Erythroblast (primary cell): ENCODE measurements at regions not wholly inside any gene's neighbourhood (a gene's known extent, or its start where the extent isn't known, plus 50 kb on each side); places are given as distances from the start of the nearest gene placed in this dataset.

ENCODE experiments used
- DNase-seq, 2 experiments: peaks; one replicate each; lab custom pipeline; 2025; lab: John Stamatoyannopoulos, UW
- GATA1 ChIP-seq: IDR thresholded peaks from 2 replicates; pipeline ENCODE4 v1.6.1; 2011; ENCODE audit warnings: low read depth, mild to moderate bottlenecking, control low read depth, low read length, moderate library complexity
- POLR2A ChIP-seq: IDR thresholded peaks from 2 replicates; pipeline ENCODE4 v1.6.1; 2011; ENCODE audit warnings: mild to moderate bottlenecking, low read length

- no peak for TF ChIP-seq GATA1
- TF ChIP-seq POLR2A: no peak
- DNase-seq: no peak
Measured at GRCh38 chr3:154992655-154993054, 87.5 kb upstream of the MME start.

DNA sequence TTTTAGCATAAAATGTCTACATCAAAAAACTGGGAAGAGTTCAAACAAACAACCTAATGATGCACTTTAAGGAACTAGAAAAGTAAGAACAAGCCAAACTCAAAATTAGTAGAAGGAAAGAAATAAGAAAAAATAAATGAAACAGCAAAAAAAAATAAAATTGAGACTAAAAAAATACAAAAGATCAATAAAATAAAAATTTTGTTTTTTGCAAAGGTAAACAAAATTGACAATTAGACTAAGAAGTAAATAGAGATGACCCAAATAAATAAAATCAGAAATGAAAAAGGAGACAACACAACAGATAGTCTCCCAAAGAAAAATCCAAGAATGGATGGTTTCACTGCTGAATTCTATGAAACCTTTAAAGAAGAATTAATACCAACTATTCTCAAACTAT lies 89.6 kb upstream of the MME start:
- TF ChIP-seq GATA1: no peak
- no peak for TF ChIP-seq POLR2A

GRCh38 chr3:154987846-154988245 lies 92.3 kb upstream of the MME start:
- TF ChIP-seq GATA1: no peak
- no peak for TF ChIP-seq POLR2A
- DNase-seq: no peak

More for the DNA sequence above, 89.6 kb upstream of the MME start:
- no peak for DNase-seq

DNA sequence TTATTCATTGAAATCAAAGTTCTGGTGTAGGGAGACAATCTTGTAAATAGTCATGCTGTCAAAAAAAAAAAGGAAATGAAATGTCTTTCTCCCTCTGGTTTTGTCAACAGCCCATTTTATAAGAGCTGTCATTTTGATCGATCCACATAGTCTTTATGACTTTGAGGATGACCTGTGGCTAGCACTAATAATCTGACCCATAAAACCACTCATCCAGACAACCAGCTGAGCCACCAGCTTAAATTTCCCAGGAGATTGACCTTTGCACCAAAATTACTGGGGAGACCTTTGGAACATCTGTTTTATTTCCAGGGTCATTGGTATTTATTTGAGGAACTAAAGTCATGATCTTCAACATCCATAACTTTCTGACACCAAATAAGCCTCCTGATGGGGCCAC lies 98.5 kb upstream of the MME start:
- TF ChIP-seq POLR2A (no peak), GATA1 (no peak)
- no peak for DNase-seq

DNA sequence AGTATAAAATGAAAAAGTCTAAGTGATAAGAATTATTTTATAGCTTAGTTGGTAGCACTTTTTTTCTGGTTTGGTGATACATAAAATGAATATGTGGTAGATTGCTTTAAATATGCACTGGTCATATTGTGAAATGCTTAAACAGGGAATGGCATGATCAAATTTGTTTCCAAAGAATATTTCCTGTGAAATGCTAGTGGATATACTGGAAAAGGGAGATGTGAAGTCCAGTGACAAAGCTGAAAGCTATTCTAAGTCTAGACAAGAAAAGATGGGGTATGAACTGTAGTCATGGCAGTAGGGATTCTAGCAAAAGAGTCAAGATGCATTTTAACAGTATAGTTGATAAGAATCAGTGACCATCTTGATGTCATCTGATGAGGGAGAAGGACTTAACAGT lies 98.9 kb upstream of the MME start:
- TF ChIP-seq GATA1 (no peak), POLR2A (no peak)
- no peak for DNase-seq

DNA sequence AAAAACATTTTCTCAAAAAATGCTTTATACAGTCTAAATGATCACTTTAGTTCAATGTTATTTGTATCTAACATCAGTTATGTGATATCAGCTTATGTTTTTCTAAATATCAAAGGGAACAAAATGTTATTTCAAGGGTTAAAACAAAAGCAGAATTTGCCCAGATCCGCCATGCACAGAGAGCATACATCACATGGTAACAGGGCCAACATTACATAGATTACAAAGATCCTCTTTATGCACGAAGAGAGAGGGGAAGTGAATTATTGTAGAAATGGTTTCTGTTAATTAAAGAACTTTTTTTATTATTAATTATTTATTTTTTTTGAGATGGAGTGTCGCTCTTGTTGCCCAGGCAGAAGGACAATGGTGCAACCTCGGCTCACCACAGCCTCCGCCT lies 100.8 kb upstream of the MME start:
- TF ChIP-seq GATA1 (no peak), POLR2A (no peak)
- DNase-seq: no peak

GRCh38 chr3:154977666-154978065 lies 102.5 kb upstream of the MME start:
- DNase-seq: no peak
- TF ChIP-seq POLR2A (no peak), GATA1 (no peak)

- DNase-seq: no peak
- TF ChIP-seq GATA1 (no peak), POLR2A (no peak)
Measured at GRCh38 chr3:154976072-154976983, 103.8 kb upstream of the MME start.

- no peak for DNase-seq
- no peak for TF ChIP-seq GATA1
- no peak for TF ChIP-seq POLR2A
Measured at GRCh38 chr3:154973851-154974250, 106.3 kb upstream of the MME start.

GRCh38 chr3:154972951-154973350 lies 107.2 kb upstream of the MME start:
- DNase-seq: no peak
- no peak for TF ChIP-seq GATA1
- no peak for TF ChIP-seq POLR2A

- no peak for DNase-seq
- TF ChIP-seq GATA1 (no peak), POLR2A (no peak)
Measured at GRCh38 chr3:154971771-154972326, 108.3 kb upstream of the MME start.

- DNase-seq: no peak
Measured at GRCh38 chr3:154971341-154971740, 108.8 kb upstream of the MME start.

DNA sequence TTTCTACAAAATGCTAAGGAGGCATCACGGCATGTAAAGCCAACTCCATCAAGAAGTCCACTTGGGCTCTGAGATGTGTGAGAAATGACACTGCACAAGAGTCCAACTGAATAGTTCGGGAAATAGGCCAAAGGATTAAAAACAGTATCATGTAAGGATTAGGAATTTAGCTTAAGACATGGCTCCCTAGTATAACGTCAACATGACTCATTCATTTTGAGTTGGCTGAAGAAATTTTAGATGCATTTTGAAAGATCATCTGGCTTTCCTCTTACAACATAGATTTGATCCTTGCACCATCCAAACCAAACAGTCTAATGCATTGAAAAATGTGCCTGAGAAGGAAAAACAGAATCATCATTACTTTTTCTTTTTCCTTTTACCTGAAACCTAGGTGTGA lies 109.3 kb upstream of the MME start:
- no peak for TF ChIP-seq GATA1
- no peak for TF ChIP-seq POLR2A
- no peak for DNase-seq

More at GRCh38 chr3:154971341-154971740, 108.8 kb upstream of the MME start:
- TF ChIP-seq POLR2A (no peak), GATA1 (no peak)

DNA sequence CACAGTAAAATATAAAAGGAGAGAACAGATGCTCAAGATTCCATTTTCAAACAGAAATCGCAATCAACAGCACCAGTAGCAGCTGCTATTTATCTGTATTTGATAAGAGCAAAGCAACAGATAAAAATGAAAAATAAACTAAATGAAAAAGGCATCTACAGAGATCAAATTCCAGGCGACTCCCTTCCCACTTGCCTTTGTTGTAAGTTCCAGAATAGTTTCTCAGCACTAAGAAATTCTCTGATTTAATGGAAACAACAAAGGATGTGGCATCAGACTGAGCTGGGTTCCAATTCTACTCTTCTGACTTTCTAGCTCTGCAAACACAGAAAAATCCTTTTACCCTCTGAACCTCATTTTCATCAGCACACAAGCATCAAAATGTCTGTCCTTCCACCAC lies 110.8 kb upstream of the MME start:
- no peak for DNase-seq

More for the DNA sequence above, 110.8 kb upstream of the MME start:
- no peak for TF ChIP-seq POLR2A
